HG03097 (cell line): ENCODE measurements at regions not wholly inside any gene's neighbourhood (a gene's known extent, or its start where the extent isn't known, plus 50 kb on each side); places are given as distances from the start of the nearest gene placed in this dataset.

Source experiments
- ATAC-seq: cut with Tn5 transposase; IDR thresholded peaks from one replicate; pipeline ENCODE4 v1.9.1; 2021; ENCODE audit not compliant: unreplicated experiment, low FRiP score

DNA sequence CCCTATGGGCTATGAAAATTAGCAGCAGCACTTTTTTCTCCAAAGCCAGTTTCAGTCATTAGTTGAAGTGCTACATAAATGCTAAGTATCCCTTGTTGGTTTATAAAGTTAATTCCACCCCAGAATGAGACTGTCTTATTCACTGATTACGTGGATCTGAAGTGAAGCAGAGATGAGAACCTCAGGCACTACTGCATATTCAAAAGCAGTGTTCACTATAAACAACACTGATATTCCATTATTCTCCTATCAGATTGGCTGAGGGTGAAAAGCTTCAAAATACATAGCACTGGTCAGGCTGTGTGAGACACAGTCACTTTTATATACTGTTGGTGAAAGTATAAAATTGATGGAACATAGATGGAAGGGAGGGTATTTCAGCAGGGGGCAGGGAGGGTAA lies 395.7 kb upstream of the RARB start:
- no peak for ATAC-seq

DNA sequence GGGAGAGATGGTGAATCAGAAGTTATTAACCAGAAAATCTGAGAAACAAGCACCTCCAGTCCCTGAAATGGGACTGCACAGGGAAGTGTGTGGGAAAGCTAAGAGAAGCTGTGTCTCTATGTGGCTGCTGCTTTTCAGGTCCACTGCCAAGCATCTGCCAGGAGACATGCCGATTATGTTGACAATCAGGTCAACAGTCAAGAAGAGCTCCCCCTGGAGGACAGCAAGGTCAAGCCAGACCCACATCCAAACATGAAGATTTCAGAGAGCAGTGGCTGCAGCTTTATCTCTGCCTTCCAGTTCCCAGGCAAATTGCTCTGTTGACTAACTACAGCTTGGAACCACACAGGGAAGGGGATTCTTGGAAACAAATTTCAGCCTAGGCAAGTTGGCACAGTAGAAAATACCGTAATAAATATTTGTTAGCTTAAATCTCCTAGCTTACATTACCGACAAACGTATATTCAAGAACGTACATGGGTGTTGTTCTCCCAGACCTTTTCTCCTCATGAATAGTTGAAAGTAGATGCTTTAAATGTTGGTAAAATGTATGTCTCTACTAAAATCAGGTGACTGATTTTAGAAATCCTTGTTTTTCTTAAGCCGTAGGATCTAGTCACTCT lies 394.5 kb upstream of the RARB start:
- no peak for ATAC-seq

- no peak for ATAC-seq
Measured at GRCh38 chr3:25035526-25035925, 392.5 kb upstream of the RARB start.

GRCh38 chr3:25036633-25037032 lies 391.4 kb upstream of the RARB start:
- no peak for ATAC-seq

- ATAC-seq, result no peak
Measured at GRCh38 chr3:25037049-25037547, 391.0 kb upstream of the RARB start.

GRCh38 chr3:25038271-25038670 lies 389.8 kb upstream of the RARB start:
- ATAC-seq, result no peak

- ATAC-seq, result no peak
Measured at GRCh38 chr3:25038922-25039321, 389.1 kb upstream of the RARB start.

GRCh38 chr3:25040748-25041147 lies 387.3 kb upstream of the RARB start:
- no peak for ATAC-seq

GRCh38 chr3:25041871-25042584 lies 386.0 kb upstream of the RARB start:
- ATAC-seq, result no peak

GRCh38 chr3:25043177-25043576 lies 384.9 kb upstream of the RARB start:
- no peak for ATAC-seq

DNA sequence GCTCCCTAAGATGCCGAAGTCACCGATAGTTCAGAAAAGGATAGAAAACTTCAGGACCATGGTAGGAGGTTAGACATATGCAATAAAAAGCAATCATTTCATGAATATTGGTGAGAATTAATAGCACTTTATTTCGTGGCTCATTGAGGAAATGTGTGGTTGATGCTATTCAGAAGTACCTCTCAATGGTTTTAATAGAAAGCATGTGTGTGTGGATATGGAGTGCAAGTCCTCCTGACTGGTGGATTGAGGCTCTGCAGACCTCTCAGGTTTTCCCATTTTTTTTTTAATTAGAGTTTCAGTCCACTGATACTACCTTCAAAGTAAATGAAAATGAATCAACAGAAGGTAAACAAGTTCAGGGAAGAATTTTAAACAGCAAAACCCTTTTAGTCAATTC lies 384.3 kb upstream of the RARB start:
- ATAC-seq, result no peak

DNA sequence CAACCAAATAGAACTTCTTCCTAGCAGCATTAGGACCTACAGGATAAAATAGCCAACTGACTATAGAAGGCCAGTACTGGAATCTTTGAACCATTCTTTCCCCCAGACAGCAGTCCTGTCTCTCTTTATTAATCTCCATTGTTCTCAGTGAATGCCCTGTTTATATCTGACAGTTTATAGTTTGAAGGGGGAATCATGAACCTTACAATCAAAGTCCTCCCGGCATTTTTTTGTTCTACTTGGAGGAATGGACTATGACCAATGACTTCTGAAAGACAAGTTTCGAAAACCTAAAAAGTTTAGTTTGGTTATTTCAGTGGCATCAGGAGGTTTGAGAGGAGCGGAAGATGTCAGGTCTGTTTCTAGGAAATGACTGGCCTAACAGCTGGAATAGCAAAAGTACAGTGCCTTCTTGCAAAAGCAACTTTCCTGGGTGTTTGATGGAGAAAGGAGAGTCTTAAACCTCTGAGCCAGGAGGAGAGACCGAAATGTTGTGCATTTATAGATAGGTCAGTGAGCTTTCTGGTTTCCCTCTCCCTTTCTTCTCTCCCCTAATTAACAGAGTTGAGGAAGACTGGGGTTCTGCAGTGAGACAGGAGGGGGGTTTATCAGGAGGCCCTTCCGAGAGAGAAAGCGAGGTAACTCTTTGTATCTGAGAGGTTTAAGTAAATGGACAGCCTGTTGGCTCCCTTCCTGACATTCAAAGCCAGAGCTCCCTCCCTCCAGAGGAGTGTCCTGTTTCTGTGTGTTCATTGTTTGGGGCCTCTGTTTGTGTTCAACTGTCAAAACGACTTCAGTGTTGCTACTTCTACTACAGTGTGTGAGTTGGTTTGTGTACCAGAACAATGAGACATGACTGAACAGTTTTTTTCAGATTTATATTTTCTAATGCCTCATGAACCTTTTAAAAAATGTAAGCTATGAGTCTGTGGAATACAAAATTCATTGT lies 383.0 kb upstream of the RARB start:
- no peak for ATAC-seq

- no peak for ATAC-seq
Measured at GRCh38 chr3:25046911-25047771, 380.9 kb upstream of the RARB start.

DNA sequence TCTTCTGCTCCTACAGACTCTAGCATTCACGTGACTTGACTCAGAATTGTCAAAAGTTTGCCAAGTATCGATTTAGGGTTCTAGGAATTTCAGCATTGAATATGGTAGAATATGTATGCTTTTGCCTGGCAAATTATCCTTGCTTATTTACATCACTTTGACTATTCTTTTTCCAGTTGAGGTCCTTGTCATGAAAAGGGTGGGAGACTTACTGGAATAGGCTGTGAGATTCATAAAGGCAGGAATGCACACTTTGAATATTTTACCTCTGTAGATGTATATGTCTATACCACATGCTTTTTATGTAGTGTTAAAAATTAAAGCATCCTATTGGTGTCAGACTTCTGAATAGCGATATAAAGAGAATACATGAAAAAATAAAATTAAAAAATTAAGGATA lies 378.8 kb upstream of the RARB start:
- ATAC-seq, result no peak

DNA sequence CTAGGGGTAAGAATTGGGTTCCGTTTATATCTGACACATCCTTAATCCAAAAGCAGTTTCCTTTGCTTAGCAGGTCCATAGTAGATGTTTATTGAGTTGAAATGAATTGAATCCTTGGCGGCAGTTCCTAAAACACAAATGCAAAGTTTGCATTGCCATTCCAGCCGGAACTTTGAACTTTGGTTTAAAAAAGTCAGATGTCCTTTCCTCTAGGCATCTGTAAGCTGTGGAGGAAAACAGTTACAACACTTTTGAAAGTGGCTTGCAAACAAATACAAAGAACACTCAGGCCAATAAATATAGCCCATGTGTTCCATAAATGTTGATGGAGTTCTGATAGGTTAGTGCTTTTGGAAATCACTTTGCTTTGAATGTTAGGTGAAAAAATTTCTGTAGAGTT lies 374.7 kb upstream of the RARB start:
- ATAC-seq, result no peak

- no peak for ATAC-seq
Measured at GRCh38 chr3:25056036-25056755, 371.9 kb upstream of the RARB start.

DNA sequence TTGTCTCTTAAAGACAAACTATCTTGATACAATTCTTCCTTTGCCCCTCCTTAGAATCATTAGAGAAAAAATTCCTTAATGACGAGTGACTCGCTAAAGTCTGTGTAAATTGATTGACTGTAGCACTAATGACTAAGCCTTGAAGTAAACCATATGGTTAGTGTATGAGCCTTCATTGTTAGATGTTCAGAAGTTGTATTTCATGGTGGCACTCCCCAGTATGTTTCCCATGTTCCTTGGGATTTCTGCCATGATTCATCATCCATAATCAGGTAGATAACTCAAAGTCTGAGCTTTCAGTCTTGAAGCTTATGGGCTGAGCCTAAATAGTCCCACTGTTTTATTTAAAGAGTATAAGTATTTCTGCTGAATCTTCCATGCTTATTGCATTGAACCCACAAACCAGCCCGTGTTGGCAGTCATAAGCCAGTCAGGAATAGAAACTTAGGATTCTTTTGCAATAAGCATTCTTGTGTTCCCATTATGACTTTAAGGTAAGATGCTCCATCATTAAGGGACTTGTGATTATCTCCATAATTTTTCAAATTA lies 371.2 kb upstream of the RARB start:
- ATAC-seq, result no peak

GRCh38 chr3:25057379-25057778 lies 370.7 kb upstream of the RARB start:
- ATAC-seq, result no peak

GRCh38 chr3:25064681-25065080 lies 363.4 kb upstream of the RARB start:
- ATAC-seq, result no peak
